IMR-90 (cell line): ENCODE measurements at regions not wholly inside any gene's neighbourhood (a gene's known extent, or its start where the extent isn't known, plus 50 kb on each side); places are given as distances from the start of the nearest gene placed in this dataset.
A peak's percentile ranks its signal among the peaks of the same experiment; 100 is the strongest.

Experiments
- ATAC-seq: fragments of 200-7000 bp; cut with Tn5 transposase; 2 replicates; pipeline ENCODE4 v1.9.1; 2020; ENCODE audit warnings: low read depth, mild to moderate bottlenecking, moderate library complexity
- BruUV-seq: library from RNA; stranded (reverse); fragments of 400-500 nt; replicated peaks from 2 replicates; lab custom pipeline; 2021; lab: Mats Ljungman, UMichigan
- CTCF ChIA-PET: fragments of 300-600 bp; formaldehyde crosslinking; extraction: SDS; loops from one replicate; lab custom pipeline; 2021; ENCODE audit warnings: antibody characterized with exemption; lab: Yijun Ruan, JAX
- POLR2A ChIA-PET: fragments of 300-600 bp; sonication (Branson Sonifier 250); formaldehyde crosslinking; loops from one replicate; lab custom pipeline; 2022; ENCODE audit warnings: antibody characterized with exemption; ENCODE audit not compliant: unreplicated experiment; lab: Charles Lee
- DNase-seq: peaks from one replicate; pipeline ENCODE4 v3.0.0; 2013
- H2AFZ ChIP-seq: replicated peaks from 2 replicates; pipeline ENCODE3; 2013; ENCODE audit warnings: low read length, mild to moderate bottlenecking; ENCODE audit not compliant: poor library complexity
- H2AK5ac ChIP-seq: 2 replicates; pipeline ENCODE4 v1.6.1; 2013; ENCODE audit warnings: low read depth, low read length, inconsistent platforms
- H2AK9ac ChIP-seq: replicated peaks from 2 replicates; pipeline ENCODE3; 2013; ENCODE audit warnings: mild to moderate bottlenecking, low read depth, low read length, moderate library complexity; ENCODE audit not compliant: poor library complexity
- H2BK120ac ChIP-seq: 2 replicates; pipeline ENCODE4 v1.6.1; 2013; ENCODE audit warnings: low read depth, low read length, inconsistent platforms
- H2BK15ac ChIP-seq: 3 replicates; pipeline ENCODE4 v1.6.1; 2013; ENCODE audit warnings: low read depth, low read length, inconsistent platforms
- H2BK20ac ChIP-seq: 2 replicates; pipeline ENCODE4 v1.6.1; 2013; ENCODE audit warnings: low read depth, mild to moderate bottlenecking, inconsistent platforms, low read length, moderate library complexity
- H2BK5ac ChIP-seq: 2 replicates; pipeline ENCODE4 v1.6.1; 2013; ENCODE audit warnings: mild to moderate bottlenecking, low read depth, low read length, inconsistent platforms; ENCODE audit not compliant: poor library complexity, severe bottlenecking
- H3K14ac ChIP-seq: replicated peaks from 2 replicates; pipeline ENCODE4 v1.6.1; 2013; ENCODE audit warnings: low read depth, low read length, inconsistent platforms
- H3K18ac ChIP-seq: 2 replicates; pipeline ENCODE4 v1.6.1; 2013; ENCODE audit warnings: low read depth, low read length, control low read depth
- H3K23ac ChIP-seq: 2 replicates; pipeline ENCODE4 v1.6.1; 2013; ENCODE audit warnings: low read depth, low read length, inconsistent platforms
- H3K27ac ChIP-seq: 2 replicates; pipeline ENCODE4 v1.5.1; 2013; ENCODE audit warnings: mild to moderate bottlenecking, control low read depth, low read length; ENCODE audit not compliant: insufficient read depth
- H3K27me3 ChIP-seq: 2 replicates; pipeline ENCODE4 v1.6.1; 2013; ENCODE audit warnings: low read length; ENCODE audit not compliant: control insufficient read depth, insufficient read depth
- H3K36me3 ChIP-seq: 2 replicates; pipeline ENCODE4 v1.6.1; 2013; ENCODE audit warnings: low read length, mixed read lengths; ENCODE audit not compliant: control insufficient read depth, insufficient read depth
- H3K4ac ChIP-seq: 2 replicates; pipeline ENCODE4 v1.6.1; 2013; ENCODE audit warnings: low read depth, low read length, inconsistent platforms
- H3K4me1 ChIP-seq: 2 replicates; pipeline ENCODE4 v1.6.1; 2013; ENCODE audit warnings: low read length, mixed read lengths; ENCODE audit not compliant: control insufficient read depth, insufficient read depth
- H3K4me2 ChIP-seq: 2 replicates; pipeline ENCODE4 v1.6.1; 2013; ENCODE audit warnings: low read depth, mild to moderate bottlenecking, control low read depth, low read length, moderate library complexity
- H3K4me3 ChIP-seq: 2 replicates; pipeline ENCODE4 v1.5.1; 2013; ENCODE audit warnings: low read depth, mild to moderate bottlenecking, control low read depth, low read length, moderate library complexity; ENCODE audit not compliant: insufficient read depth
- H3K56ac ChIP-seq: 2 replicates; pipeline ENCODE4 v1.6.1; 2013; ENCODE audit warnings: low read length, inconsistent platforms; ENCODE audit not compliant: insufficient read depth; ENCODE audit errors: extremely low read depth
- H3K79me1 ChIP-seq, 2 experiments: 2 replicates each; pipeline ENCODE4 v1.6.1; 2013; ENCODE audit warnings: low read length in 2 of 2, inconsistent platforms in 1 of 2, low read depth in 1 of 2
- H3K9ac ChIP-seq: 2 replicates; pipeline ENCODE4 v1.6.1; 2013; ENCODE audit warnings: low read depth, low read length, control low read depth
- H3K9me1 ChIP-seq: 2 replicates; pipeline ENCODE4 v1.6.1; 2013; ENCODE audit warnings: low read length, inconsistent platforms; ENCODE audit not compliant: insufficient read depth
- H3K9me3 ChIP-seq: 2 replicates; pipeline ENCODE4 v1.6.1; 2013; ENCODE audit warnings: low read length; ENCODE audit not compliant: control insufficient read depth, insufficient read depth
- H4K20me1 ChIP-seq: 2 replicates; pipeline ENCODE4 v1.6.1; 2013; ENCODE audit warnings: low read length, inconsistent platforms; ENCODE audit not compliant: insufficient read depth
- H4K5ac ChIP-seq: 2 replicates; pipeline ENCODE4 v1.6.1; 2013; ENCODE audit warnings: mild to moderate bottlenecking, low read depth, low read length, control low read depth
- H4K8ac ChIP-seq, 2 experiments: 2 replicates each; pipeline ENCODE4 v1.6.1; 2013; ENCODE audit warnings: low read depth in 2 of 2, low read length in 2 of 2, control low read depth in 1 of 2, inconsistent platforms in 1 of 2
- H4K91ac ChIP-seq: 2 replicates; pipeline ENCODE4 v1.6.1; 2013; ENCODE audit warnings: low read depth, low read length, inconsistent platforms; ENCODE audit not compliant: insufficient read depth
- CEBPB ChIP-seq: IDR thresholded peaks from 2 replicates; pipeline ENCODE4 v1.6.1; 2012; ENCODE audit warnings: low read depth, low read length, improper control_type of control experiment
- POLR2A ChIP-seq: IDR thresholded peaks from 2 replicates; pipeline ENCODE4 v1.6.1; 2012; ENCODE audit warnings: mild to moderate bottlenecking, low read depth, low read length
- WGBS, 2 experiments: methylation state at CpG; one replicate each; pipeline versions ENCODE4 v1.1.5 to v1.1.7; 2013; ENCODE audit warnings: missing lambda C conversion rate in 2 of 2; ENCODE audit not compliant: insufficient read length in 1 of 2; ENCODE audit errors: extremely low coverage in 2 of 2; 5-methylcytosine and 5-hydroxymethylcytosine counted together
- dilution Hi-C: fragments of 300-500 bp; cut with HindIII; formaldehyde crosslinking; loops from one replicate; pipeline ENCODE4 v1.14.3; 2018; ENCODE audit warnings: low sequenced_read_pairs; ENCODE audit not compliant: unreplicated experiment
- in situ Hi-C: fragments of 300-500 bp; cut with MboI; formaldehyde crosslinking; loops from 3 replicates; pipeline ENCODE4 v1.14.3; 2019; ENCODE audit warnings: low sequenced_read_pairs, inconsistent platforms, mixed read lengths
- intact Hi-C: fragments of 100-400 bp; cut with micrococcal nuclease; formaldehyde crosslinking; loops from 2 replicates; pipeline ENCODE4 v1.10.0; 2022

- Histone ChIP-seq H3K36me3 (no peaks in the 10 kb centered on the region), H3K9ac (no peak overlapping the region), H3K4me1 (no peaks in the 10 kb centered on the region), H3K27me3 (no peaks in the 10 kb centered on the region), H4K5ac (no peak overlapping the region), H3K56ac (no peak overlapping the region), H3K4me2 (no peak overlapping the region), H3K4me3 (no peak overlapping the region), H3K23ac (no peak overlapping the region), H2AK9ac (no peak overlapping the region), H3K9me3 (no peaks in the 10 kb centered on the region), H3K27ac (no peak overlapping the region), H4K8ac (no peak overlapping the region), H3K4ac (no peak overlapping the region), H4K20me1 (no peaks in the 10 kb centered on the region), H2AFZ (no peak overlapping the region), H3K9me1 (no peaks in the 10 kb centered on the region), H2BK5ac (no peak overlapping the region), H3K18ac (no peak overlapping the region), H2BK120ac (no peak overlapping the region), H2BK15ac (no peak overlapping the region), H2BK20ac (no peak overlapping the region), H2AK5ac (no peak overlapping the region), H3K14ac (no peak overlapping the region), H3K79me1 (no peaks in the 10 kb centered on the region), H4K91ac (no peak overlapping the region)
- intact Hi-C loops (no loop called here), in situ Hi-C loops (no loop called here), dilution Hi-C loops (no loop called here)
- no CpG with 5 or more reads among the region's 4 CpGs for WGBS, 2 experiments
- ChIA-PET CTCF (interaction anchor here (0.9 kb wide), 1 partner anchor 8 kb away, joined by 3 read pairs; no protein-coding TSS in a partner anchor), POLR2A (no interaction called here)
- BruUV-seq, result no TSS peak
- DNase-seq (no peak), ATAC-seq (no peak)
- TF ChIP-seq CEBPB, result 0 out of 2 replicates have a peak, but pooled peaks have one; percentile 51
- no peak for TF ChIP-seq POLR2A
These were observed 64.0 kb upstream of the TLE4 start for GRCh38 chr9:79507801-79508200.
